ENCODE measurements at regions not wholly inside any gene's neighbourhood (a gene's known extent, or its start where the extent isn't known, plus 50 kb on each side); places are given as distances from the start of the nearest gene placed in this dataset.

- Histone ChIP-seq H3K9me3 (ENCODE audit: insufficient read depth in 2 of 2, low read depth in 1 of 2, low read length in 1 of 2) (no peaks in the 10 kb centered on the region), H2BK20ac (ENCODE audit: low read length) (no peak overlapping the region), H4K91ac (replicated peaks; ENCODE audit: insufficient read length, low read length) (no peak overlapping the region), H2AFZ (ENCODE audit: low read length) (no peak overlapping the region), H2BK15ac (ENCODE audit: low read length) (no peak overlapping the region), H3K23ac (ENCODE audit: insufficient read length) (no peak overlapping the region), H4K5ac (ENCODE audit: insufficient read length, low read depth, low read length) (no peak overlapping the region), H4K20me1 (replicated peaks in 1 of 2; ENCODE audit: control insufficient read depth in 1 of 2, insufficient read depth in 2 of 2, low read length in 2 of 2) (peaks cover 1 to 2% of the 10 kb centered on the region in 2 experiments), H3K18ac (ENCODE audit: extremely low read depth, low read length) (no peak overlapping the region), H2BK5ac (ENCODE audit: low read depth, low read length) (no peak overlapping the region), H3K56ac (replicated peaks; ENCODE audit: insufficient read length, low read depth, low read length) (no peak overlapping the region), H2BK12ac (ENCODE audit: low read depth, low read length) (no peak overlapping the region), H3K9ac (replicated peaks in 1 of 4; ENCODE audit: extremely low read depth in 1 of 4, low read depth in 3 of 4, low read length in 3 of 4) (no peak overlapping the region; a peak in 1 of 7 replicates), H3K4me2 (ENCODE audit: insufficient read depth in 1 of 2, low read depth in 2 of 2, low read length in 2 of 2) (no peak overlapping the region), H3K36me3 (ENCODE audit: control insufficient read depth in 2 of 4, insufficient read depth in 4 of 4, low read length in 3 of 4) (no peaks in the 10 kb centered on the region), H3K79me2 (ENCODE audit: control insufficient read depth in 1 of 2, insufficient read depth in 2 of 2, low read length in 2 of 2) (no peaks in the 10 kb centered on the region), H3K4ac (replicated peaks; ENCODE audit: insufficient read length, low read depth, low read length) (no peak overlapping the region), H4K8ac (ENCODE audit: extremely low read depth, insufficient read depth, low read length) (no peak overlapping the region), H3K27me3 (replicated peaks in 1 of 4; ENCODE audit: control insufficient read depth in 3 of 4, extremely low read depth in 1 of 4, insufficient read depth in 3 of 4, low read length in 3 of 4) (no peaks in the 10 kb centered on the region), H3K79me1 (ENCODE audit: low read depth, low read length) (no peaks in the 10 kb centered on the region), H2AK5ac (ENCODE audit: low read depth, low read length) (no peak overlapping the region), H3K27ac (ENCODE audit: low read depth, low read length) (no peak overlapping the region), H2BK120ac (replicated peaks; ENCODE audit: low read depth, low read length) (no peak overlapping the region), H3K14ac (ENCODE audit: insufficient read length) (no peak overlapping the region), H3K4me3 (ENCODE audit: extremely low read depth in 1 of 4, insufficient read depth in 2 of 4, low read depth in 3 of 4, low read length in 4 of 4) (no peak overlapping the region), H3K4me1 (replicated peaks in 1 of 4; ENCODE audit: control insufficient read depth in 3 of 4, insufficient read depth in 4 of 4, low read length in 3 of 4) (peaks cover 0 to 3% (median 1%) of the 10 kb centered on the region in 4 experiments; a peak in 3 of 7 replicates), H3K23me2 (ENCODE audit: low read depth, low read length) (no peaks in the 10 kb centered on the region)
- DNase-seq (ENCODE audit: low read depth in 1 of 2, low spot score in 2 of 2) (no peak), FAIRE-seq (no peak)
- POLR2A ChIA-PET (ENCODE audit: partially characterized antibody) = no interaction called here
- 87% methylated on average over 7 of the region's 7 CpGs; no CpG with 5 or more reads in 1 of the 2 experiments for WGBS, 2 experiments (ENCODE audit: extremely low coverage in 1 of 2, insufficient coverage in 1 of 2, insufficient read length in 1 of 2, insufficient replicate concordance in 2 of 2, low coverage in 1 of 2, low lambda C conversion rate in 2 of 2, missing lambda C conversion rate in 1 of 2)
- CTCF ChIA-PET (ENCODE audit: partially characterized antibody) = interaction anchor here (0.9 to 1.1 kb wide), 2 partner anchors 19 to 111 kb away, joined by 3 to 5 read pairs; no protein-coding TSS in a partner anchor
- TF ChIP-seq E2F6 (IDR thresholded peaks at IDR 0.05) (no peak), MAX (IDR thresholded peaks at IDR 0.05) (no peak), CTBP2 (IDR thresholded peaks at IDR 0.05; ENCODE audit: borderline replicate concordance, insufficient read depth, insufficient read length, low read length) (no peak), ATF2 (IDR thresholded peaks at IDR 0.05; ENCODE audit: low read length) (no peak), RXRA (IDR thresholded peaks at IDR 0.05; ENCODE audit: insufficient read depth, low read depth, low read length) (no peak), USF2 (IDR thresholded peaks at IDR 0.05; ENCODE audit: low read length) (no peak), SIRT6 (IDR thresholded peaks at IDR 0.05; ENCODE audit: low read length) (no peak), RNF2 (IDR thresholded peaks at IDR 0.05; ENCODE audit: borderline replicate concordance, low read depth, low read length, missing control alignments, poor library complexity, severe bottlenecking) (no peak), JUN (IDR thresholded peaks at IDR 0.05; ENCODE audit: low read depth, low read length) (no peak)
Measured at GRCh38 chr4:56240554-56241174, 146.6 kb downstream of the AASDH start.
